ENCODE measurements at regions not wholly inside any gene's neighbourhood (a gene's known extent, or its start where the extent isn't known, plus 50 kb on each side); places are given as distances from the start of the nearest gene placed in this dataset.

- TF ChIP-seq EP300 (IDR thresholded peaks at IDR 0.05) (no peak), CTCF (IDR thresholded peaks at IDR 0.05) (no peak), POLR2A (IDR thresholded peaks at IDR 0.05; ENCODE audit: low read depth) (no peak)
Observed at GRCh38 chr10:44006771-44007170, 358.1 kb upstream of the ZNF32 start.
